ENCODE measurements at regions not wholly inside any gene's neighbourhood (a gene's known extent, or its start where the extent isn't known, plus 50 kb on each side); places are given as distances from the start of the nearest gene placed in this dataset.

DNA sequence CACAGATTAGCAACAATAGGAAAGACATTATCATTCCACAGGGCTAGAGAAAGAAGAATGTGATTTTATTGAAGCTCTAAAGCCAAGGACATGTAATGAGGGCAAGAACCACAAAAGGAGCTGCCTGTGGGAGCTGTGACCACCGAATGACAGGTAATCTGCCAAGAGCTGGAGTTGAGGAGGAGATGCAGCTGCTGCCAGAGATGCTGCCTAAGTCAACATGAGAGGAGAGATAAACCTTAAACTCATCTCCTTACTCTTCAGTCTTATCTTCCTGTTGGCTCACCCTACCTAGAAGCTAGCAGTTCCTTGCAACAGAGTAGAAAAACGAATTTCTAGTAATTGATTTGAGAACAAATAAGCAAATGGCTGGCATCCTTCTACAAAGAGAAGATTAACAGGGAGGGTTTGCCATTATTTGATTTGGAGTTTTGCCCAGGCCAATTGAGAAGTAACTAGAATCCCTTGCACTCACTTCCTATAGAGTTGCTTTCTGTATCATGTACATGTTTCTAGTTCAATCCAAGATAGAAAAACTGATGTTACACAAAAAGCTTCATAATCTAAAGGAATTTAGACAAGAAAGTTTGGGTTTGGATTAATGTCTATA lies 539.2 kb downstream of the TLE1 start:
- TF ChIP-seq CTCF (IDR thresholded peaks at IDR 0.05) (no peak), POLR2A (IDR thresholded peaks at IDR 0.05) (no peak)

Data from body of pancreas (tissue), 4 donors.